Sigmoid colon (tissue), 4 donors: ENCODE measurements at regions not wholly inside any gene's neighbourhood (a gene's known extent, or its start where the extent isn't known, plus 50 kb on each side); places are given as distances from the start of the nearest gene placed in this dataset.

Source experiments
- CTCF ChIP-seq, 4 experiments: fragments of 450-650 bp in 3 of 4; fragments of 200-600 bp in 1 of 4; IDR thresholded peaks; one replicate each; pipeline ENCODE4 v1.5.1; 2016 to 2019; ENCODE audit warnings: antibody characterized with exemption in 4 of 4, mild to moderate bottlenecking in 3 of 4, moderate library complexity in 2 of 4
- EP300 ChIP-seq, 4 donors: sonication (generic); formaldehyde crosslinking; IDR thresholded peaks; one replicate each; pipeline ENCODE4 v1.6.1; 2017; ENCODE audit warnings: antibody characterized with exemption in 4 of 4
- POLR2A ChIP-seq, 2 donors: fragments of 450-650 bp; IDR thresholded peaks; one replicate each; pipeline ENCODE4 v1.6.1; 2016; ENCODE audit warnings: antibody characterized with exemption in 2 of 2, mild to moderate bottlenecking in 2 of 2, moderate library complexity in 2 of 2
- POLR2AphosphoS5 ChIP-seq, 4 donors: sonication (generic); formaldehyde crosslinking; IDR thresholded peaks; one replicate each; pipeline ENCODE4 v1.6.1; 2017; ENCODE audit warnings: antibody characterized with exemption in 4 of 4

- TF ChIP-seq CTCF (IDR thresholded peaks at IDR 0.05) (no peak), POLR2AphosphoS5 (IDR thresholded peaks at IDR 0.05) (no peak), EP300 (IDR thresholded peaks at IDR 0.05) (no peak), POLR2A (IDR thresholded peaks at IDR 0.05) (no peak)
Observed at GRCh38 chrX:113920661-113921060, 663.2 kb upstream of the HTR2C start.
